Effector memory CD8-positive, alpha-beta T cell (primary cell): ENCODE measurements at regions not wholly inside any gene's neighbourhood (a gene's known extent, or its start where the extent isn't known, plus 50 kb on each side); places are given as distances from the start of the nearest gene placed in this dataset.
A peak's percentile ranks its signal among the peaks of the same experiment; 100 is the strongest.

Source experiments
- ATAC-seq: fragments of 150-1000 bp; cut with Tn5 transposase; replicated peaks from 2 replicates; pipeline ENCODE4 v1.10.0; 2021; ENCODE audit warnings: mild to moderate bottlenecking, moderate library complexity
- DNase-seq, 3 experiments: peaks; one replicate each; pipeline ENCODE4 v3.0.0; 2021
- H3K27ac Mint-ChIP-seq, 2 donors: one replicate each; pipeline ENCODE4 v1.8.0; 2022; ENCODE audit warnings: mild to moderate bottlenecking in 2 of 2, mixed read lengths in 2 of 2, moderate library complexity in 2 of 2
- H3K27me3 Mint-ChIP-seq, 2 donors: one replicate each; pipeline ENCODE4 v1.8.0; 2022; ENCODE audit warnings: mixed read lengths in 2 of 2
- H3K36me3 Mint-ChIP-seq: one replicate; pipeline ENCODE4 v1.8.0; 2022; ENCODE audit warnings: mild to moderate bottlenecking, moderate library complexity, mixed read lengths; ENCODE audit not compliant: insufficient read depth
- H3K4me1 Mint-ChIP-seq, 2 donors: one replicate each; pipeline ENCODE4 v1.8.0; 2022; ENCODE audit warnings: low read depth in 2 of 2, mixed read lengths in 2 of 2
- H3K4me3 Mint-ChIP-seq, 2 donors: one replicate each; pipeline ENCODE4 v1.8.0; 2022; ENCODE audit warnings: mild to moderate bottlenecking in 2 of 2, mixed read lengths in 2 of 2, moderate library complexity in 2 of 2
- H3K9me3 Mint-ChIP-seq, 2 donors: one replicate each; pipeline ENCODE4 v1.8.0; 2022; ENCODE audit warnings: mixed read lengths in 2 of 2

DNA sequence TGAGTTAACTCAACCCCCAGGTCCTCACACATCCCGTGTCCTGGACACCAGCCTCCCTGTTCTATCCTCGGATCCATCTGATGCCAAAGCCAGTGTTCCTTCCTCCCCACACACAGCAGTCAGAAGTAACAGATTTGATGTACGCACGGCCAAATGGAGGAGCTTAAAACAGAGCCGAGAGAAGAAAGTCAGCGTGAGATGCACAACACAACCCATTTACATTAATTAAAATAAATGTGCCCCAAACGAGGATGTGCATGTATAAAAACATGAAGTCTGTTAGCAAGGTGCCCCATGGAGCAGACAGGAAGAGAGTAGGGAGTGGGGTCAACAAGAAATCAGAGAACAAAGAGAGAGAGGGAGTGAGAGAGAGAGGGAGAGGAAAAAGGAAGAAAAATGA, 191.2 kb downstream of the HAUS1 start:
- H3K36me3 Mint-ChIP-seq = no peaks in the 10 kb centered on the region
- H3K27ac Mint-ChIP-seq = peak overlapping the region in 1 of 2 donors; percentile 29
- no peaks in the 10 kb centered on the region for H3K9me3 Mint-ChIP-seq
- peaks cover 0 to 10% of the 10 kb centered on the region in 2 donors for H3K4me1 Mint-ChIP-seq
- DNase-seq (no peak), ATAC-seq (no peak)
- H3K27me3 Mint-ChIP-seq = peaks cover 0 to 8% of the 10 kb centered on the region in 2 donors
- H3K4me3 Mint-ChIP-seq = no peak overlapping the region

DNA sequence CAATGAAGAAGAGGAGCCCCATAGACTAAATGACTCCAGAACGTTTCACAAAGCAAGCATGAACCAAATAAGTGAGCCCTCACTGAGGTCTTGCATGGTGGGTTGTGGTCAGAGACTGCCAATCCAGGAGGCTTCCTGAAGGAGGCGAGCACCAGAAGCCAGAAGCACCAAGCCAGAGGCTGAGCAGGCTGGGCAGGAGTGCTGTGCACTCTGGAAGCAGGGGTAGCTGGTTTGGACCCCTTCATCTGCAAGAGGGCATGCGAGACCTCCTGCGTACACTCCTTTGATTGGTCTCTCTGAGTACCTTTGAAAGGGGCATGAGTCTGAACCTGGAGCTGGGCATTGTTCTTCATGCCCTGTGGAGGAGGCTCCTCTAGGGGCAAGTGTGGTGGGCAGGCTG, 192.5 kb downstream of the HAUS1 start:
- ATAC-seq = no peak
- H3K4me1 Mint-ChIP-seq = peaks cover 0 to 9% of the 10 kb centered on the region in 2 donors

DNA sequence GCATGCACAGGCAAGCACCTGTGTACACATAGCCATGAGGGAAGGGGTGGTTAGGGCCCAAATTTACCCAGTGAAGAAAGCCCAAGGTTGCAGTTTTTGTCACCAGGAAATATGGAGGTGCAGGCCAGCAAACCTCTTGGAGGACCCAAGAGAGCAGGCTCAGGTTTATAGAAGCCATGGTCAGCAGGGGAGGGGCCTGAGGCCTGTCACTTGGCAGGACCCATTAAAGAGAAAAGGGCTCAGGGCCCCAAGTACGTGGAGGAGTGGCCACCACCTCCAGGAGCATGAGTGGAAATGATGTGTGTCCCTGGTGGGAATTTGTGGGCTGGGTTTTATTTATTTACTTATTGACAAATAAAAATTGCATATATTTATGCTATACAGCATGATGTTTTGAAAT, 192.9 kb downstream of the HAUS1 start:
- no peaks in the 10 kb centered on the region for H3K9me3 Mint-ChIP-seq
- no peak overlapping the region for H3K4me3 Mint-ChIP-seq
- no peak for DNase-seq
- H3K27me3 Mint-ChIP-seq = peaks cover 9 to 23% of the 10 kb centered on the region in 2 donors
- peak overlapping the region in 1 of 2 donors; percentile 35 for H3K27ac Mint-ChIP-seq
- H3K4me1 Mint-ChIP-seq = peaks cover 0 to 11% of the 10 kb centered on the region in 2 donors
- no peak for ATAC-seq
- H3K36me3 Mint-ChIP-seq = no peaks in the 10 kb centered on the region

More for the DNA sequence above, 192.5 kb downstream of the HAUS1 start:
- H3K27me3 Mint-ChIP-seq = peaks cover 6 to 18% of the 10 kb centered on the region in 2 donors
- H3K9me3 Mint-ChIP-seq = no peaks in the 10 kb centered on the region
- no peaks in the 10 kb centered on the region for H3K36me3 Mint-ChIP-seq
- peak overlapping the region in 1 of 2 donors; percentile 35 for H3K27ac Mint-ChIP-seq
- no peak for DNase-seq
- no peak overlapping the region for H3K4me3 Mint-ChIP-seq

DNA sequence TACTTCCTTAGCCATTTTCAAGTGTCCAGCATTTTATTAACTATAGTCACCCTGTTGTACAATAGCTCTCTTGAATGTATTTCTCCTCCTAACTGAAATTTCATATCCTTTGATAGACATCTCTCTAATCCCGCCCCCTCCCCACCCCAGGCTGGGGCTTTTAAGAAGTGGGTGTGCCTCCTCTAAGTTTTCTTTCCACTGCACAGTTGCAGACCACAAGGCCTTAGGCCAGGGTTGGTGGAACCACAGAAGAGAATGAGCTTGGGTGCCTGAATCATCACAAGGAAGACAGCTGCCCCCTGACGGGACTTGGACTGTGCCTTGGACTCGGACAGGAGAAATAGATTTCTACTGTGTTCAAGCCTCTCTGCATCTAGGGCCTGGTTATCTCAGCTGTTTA, 193.4 kb downstream of the HAUS1 start:
- Mint-ChIP-seq H3K4me1 (peaks cover 0 to 14% of the 10 kb centered on the region in 2 donors), H3K9me3 (no peaks in the 10 kb centered on the region), H3K27ac (no peak overlapping the region), H3K36me3 (no peaks in the 10 kb centered on the region), H3K4me3 (no peak overlapping the region), H3K27me3 (peaks cover 14 to 28% of the 10 kb centered on the region in 2 donors)
- ATAC-seq (no peak), DNase-seq (no peak)

DNA sequence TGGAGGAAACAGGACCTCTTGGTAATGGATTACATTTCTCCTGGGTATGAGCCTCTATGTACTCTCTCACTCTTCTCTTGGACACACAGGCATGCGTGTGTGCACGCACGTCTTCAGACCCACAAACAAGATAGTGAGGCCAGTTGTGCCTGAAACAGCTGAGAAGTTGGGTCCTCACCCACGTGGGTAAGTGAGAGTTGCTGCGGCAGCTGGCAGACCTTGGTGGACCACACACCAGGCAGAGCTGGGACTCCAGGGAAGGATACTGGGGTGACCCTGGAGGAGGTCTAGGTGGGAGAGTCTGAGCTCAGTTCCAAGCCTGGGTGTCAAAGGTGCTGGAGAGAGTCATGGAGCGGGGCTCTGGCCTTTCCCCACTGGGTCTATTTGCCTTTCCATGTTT, 194.3 kb downstream of the HAUS1 start:
- DNase-seq (no peak), ATAC-seq (no peak)
- Mint-ChIP-seq H3K27ac (no peak overlapping the region), H3K4me3 (no peak overlapping the region), H3K27me3 (peaks cover 22 to 37% of the 10 kb centered on the region in 2 donors), H3K9me3 (no peaks in the 10 kb centered on the region), H3K4me1 (peaks cover 0 to 17% of the 10 kb centered on the region in 2 donors), H3K36me3 (no peaks in the 10 kb centered on the region)

DNA sequence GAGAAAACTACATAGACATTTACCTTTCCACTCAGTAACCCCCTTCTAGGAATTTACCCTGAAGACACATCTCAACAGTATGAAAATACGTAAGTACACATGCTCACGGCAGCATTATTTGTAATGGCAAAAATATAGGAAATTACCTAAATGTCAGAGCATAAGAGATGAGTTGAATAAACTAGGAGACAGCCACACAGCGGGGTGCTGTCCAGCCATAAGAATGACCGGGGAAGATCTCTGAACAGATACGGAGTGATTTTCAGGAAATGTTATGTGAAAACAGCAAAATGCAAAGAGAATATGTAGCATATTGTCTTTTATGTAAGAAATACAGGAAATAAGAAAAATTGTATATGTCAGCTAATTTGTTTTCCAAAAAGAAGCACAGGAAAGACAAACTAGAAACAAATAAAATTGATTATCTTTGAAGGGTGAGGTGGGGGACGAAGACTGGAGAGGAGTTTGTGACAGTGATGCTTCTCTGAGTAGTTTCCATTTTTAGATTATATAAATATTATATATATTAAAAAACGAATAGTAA, 195.4 kb downstream of the HAUS1 start:
- DNase-seq = no peak
- peaks cover 0 to 17% of the 10 kb centered on the region in 2 donors for H3K4me1 Mint-ChIP-seq
- peaks cover 24 to 47% of the 10 kb centered on the region in 2 donors for H3K27me3 Mint-ChIP-seq
- H3K27ac Mint-ChIP-seq = no peak overlapping the region
- no peak overlapping the region for H3K4me3 Mint-ChIP-seq
- no peaks in the 10 kb centered on the region for H3K36me3 Mint-ChIP-seq
- H3K9me3 Mint-ChIP-seq = no peaks in the 10 kb centered on the region
- ATAC-seq = no peak

DNA sequence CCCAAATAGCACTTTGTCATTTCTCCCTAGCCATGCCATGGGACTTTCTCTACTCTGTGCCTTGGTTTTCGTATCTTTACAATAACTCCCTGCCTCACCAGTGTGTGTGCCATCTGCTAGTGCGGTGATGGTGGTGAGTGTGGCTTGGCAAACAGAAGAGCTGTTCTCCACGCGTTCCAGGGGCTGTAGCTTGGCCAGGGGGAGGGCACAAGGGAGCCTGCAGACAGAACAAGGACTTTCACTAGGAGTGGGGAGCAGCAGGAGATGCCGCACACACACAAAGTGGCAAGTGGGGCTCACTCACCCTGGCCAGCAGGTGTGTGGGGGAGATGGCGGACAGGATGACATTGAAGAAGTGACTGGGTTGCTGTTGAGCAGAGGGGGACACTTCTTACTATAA, 196.9 kb downstream of the HAUS1 start:
- peak overlapping the region in 1 of 2 donors; percentile 46 for H3K27ac Mint-ChIP-seq

DNA sequence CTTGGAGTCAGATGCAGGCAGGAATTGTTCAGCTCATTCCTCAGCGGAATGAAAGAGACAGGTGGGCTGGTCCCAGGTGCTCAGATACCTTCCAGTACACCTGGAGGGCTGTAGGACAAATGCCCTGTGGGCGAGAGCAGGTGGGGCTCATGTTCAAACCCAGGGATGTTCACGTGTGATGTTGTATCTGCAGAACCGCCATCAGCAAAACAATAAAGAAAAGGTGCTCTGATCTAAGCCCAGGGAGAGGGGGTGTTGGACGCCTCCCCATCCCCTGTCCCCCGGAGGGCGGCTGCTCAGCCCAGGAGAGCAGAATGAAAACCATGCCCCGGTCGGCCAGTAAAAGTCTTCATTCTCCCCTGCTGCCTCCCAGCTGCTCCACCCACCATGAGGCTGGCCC, 197.4 kb downstream of the HAUS1 start:
- H3K4me1 Mint-ChIP-seq = peaks cover 0 to 15% of the 10 kb centered on the region in 2 donors
- ATAC-seq = no peak
- no peak for DNase-seq
- peaks cover 29 to 54% of the 10 kb centered on the region in 2 donors for H3K27me3 Mint-ChIP-seq
- no peaks in the 10 kb centered on the region for H3K9me3 Mint-ChIP-seq
- no peaks in the 10 kb centered on the region for H3K36me3 Mint-ChIP-seq
- no peak overlapping the region for H3K4me3 Mint-ChIP-seq
- H3K27ac Mint-ChIP-seq = peak overlapping the region in 1 of 2 donors; percentile 46

More for the DNA sequence above, 196.9 kb downstream of the HAUS1 start:
- H3K4me1 Mint-ChIP-seq = peaks cover 0 to 17% of the 10 kb centered on the region in 2 donors
- no peaks in the 10 kb centered on the region for H3K36me3 Mint-ChIP-seq
- no peak overlapping the region for H3K4me3 Mint-ChIP-seq
- peaks cover 25 to 49% of the 10 kb centered on the region in 2 donors for H3K27me3 Mint-ChIP-seq
- DNase-seq (no peak), ATAC-seq (no peak)
- no peaks in the 10 kb centered on the region for H3K9me3 Mint-ChIP-seq

DNA sequence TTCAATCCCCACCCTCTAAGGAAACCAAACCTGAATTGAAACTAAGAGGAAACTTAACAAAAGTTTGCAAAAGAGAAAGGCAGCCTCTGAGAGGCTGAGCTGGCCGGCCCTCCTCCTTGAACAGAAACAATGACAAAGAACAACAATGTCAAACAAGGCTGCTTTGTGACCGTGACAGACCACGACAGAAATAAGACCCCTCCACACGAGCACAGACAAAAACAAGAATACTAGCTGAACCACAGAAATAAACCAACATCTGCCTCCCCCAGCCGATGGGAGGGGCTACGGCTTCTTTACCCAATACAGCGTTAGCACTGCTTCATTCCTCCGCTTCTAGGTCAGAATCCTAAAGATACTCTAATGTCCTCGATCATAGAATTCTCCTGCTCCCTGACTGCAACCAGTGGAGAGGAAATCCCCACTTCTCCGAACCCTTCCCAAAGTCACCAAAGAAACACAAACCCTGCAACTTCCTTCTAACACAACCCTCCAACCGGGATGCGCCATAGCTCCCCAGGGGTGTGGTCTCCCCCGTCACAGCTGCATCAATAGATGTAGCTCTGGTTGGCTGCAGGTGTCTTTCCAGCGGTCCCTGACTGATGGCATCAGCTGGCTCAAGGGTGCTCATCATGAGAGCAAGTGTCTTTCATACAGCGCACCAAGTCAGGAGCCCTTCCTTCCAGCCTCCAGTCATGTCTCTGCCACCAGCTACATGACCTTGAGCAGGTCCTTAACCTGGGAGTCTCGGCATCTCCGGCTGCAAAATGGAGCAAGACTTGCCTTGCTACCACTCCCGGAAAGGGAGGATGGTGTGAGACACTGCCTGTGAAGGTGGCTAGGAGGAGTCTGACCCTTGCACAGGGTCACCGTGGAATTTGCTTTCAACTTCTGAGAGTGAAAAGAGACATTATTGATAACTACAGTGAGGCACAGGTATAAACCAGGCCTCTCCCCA, 198.6 kb downstream of the HAUS1 start:
- no peak for ATAC-seq
- Mint-ChIP-seq H3K4me1 (peaks cover 0 to 10% of the 10 kb centered on the region in 2 donors), H3K36me3 (no peaks in the 10 kb centered on the region), H3K27me3 (peaks cover 29 to 56% of the 10 kb centered on the region in 2 donors), H3K9me3 (no peaks in the 10 kb centered on the region), H3K27ac (no peak overlapping the region), H3K4me3 (peak overlapping the region in 1 of 2 donors; percentile 11)
- no peak for DNase-seq

DNA sequence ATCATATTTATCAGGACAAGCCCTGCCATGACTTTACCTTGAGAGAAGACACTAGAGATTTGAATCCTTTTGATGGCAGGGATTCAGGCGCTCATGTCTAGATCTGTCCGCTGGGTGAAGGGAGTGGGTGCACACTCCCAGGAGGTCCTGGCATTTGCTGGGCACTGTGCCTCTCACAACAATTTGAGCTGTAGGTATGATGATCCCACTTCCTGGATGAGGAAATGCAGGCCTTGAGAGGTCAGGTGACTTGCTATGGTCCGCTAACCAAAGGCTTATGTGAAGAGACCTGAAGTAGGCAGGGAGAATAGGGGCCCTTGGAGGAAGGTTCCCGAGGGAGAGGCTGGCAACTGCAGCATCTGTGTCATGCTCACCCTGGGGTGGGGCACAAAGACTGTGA, 206.1 kb downstream of the HAUS1 start:
- Mint-ChIP-seq H3K4me1 (peaks cover 0 to 7% of the 10 kb centered on the region in 2 donors), H3K27me3 (peaks cover 22% of the 10 kb centered on the region in 2 donors), H3K36me3 (no peaks in the 10 kb centered on the region), H3K4me3 (no peak overlapping the region), H3K27ac (no peak overlapping the region), H3K9me3 (no peaks in the 10 kb centered on the region)
- ATAC-seq (no peak), DNase-seq (no peak)

DNA sequence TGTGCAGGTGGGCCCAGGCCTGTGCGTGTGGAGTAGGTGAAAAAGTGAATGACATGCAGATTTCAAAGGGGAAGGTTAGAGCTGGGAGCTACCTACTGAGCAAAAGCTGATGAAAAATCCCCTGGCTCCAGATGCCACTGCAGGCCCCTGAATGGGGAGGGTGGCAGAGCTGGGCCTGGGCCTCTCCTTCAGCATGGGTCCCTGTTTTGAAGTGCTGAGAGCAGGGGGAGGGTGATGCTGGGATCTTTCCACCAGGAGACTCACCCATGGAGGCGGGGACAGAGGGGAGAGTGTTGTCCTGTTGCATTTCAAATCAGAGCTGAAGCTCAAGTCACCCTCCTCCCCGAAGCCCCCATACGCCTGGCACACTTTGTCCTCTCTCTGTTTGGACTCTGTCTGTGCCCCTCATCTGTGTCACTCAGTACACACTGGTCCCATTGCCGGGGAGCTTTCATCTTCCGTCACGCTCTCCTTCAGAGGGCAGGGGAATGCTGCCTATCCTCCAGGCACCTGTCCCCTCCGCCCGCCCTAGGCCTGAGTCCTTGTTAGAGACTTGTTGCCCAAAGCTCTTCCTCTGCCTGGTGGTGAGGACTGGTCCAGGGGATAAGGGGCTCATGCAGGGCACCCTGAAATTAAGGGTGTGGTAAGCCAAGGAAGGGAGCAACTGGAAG, 206.6 kb downstream of the HAUS1 start:
- Mint-ChIP-seq H3K27ac (no peak overlapping the region), H3K4me3 (no peak overlapping the region), H3K4me1 (peaks cover 0 to 7% of the 10 kb centered on the region in 2 donors), H3K27me3 (peaks cover 22% of the 10 kb centered on the region in 2 donors), H3K9me3 (no peaks in the 10 kb centered on the region), H3K36me3 (no peaks in the 10 kb centered on the region)
- DNase-seq (no peak), ATAC-seq (no peak)

DNA sequence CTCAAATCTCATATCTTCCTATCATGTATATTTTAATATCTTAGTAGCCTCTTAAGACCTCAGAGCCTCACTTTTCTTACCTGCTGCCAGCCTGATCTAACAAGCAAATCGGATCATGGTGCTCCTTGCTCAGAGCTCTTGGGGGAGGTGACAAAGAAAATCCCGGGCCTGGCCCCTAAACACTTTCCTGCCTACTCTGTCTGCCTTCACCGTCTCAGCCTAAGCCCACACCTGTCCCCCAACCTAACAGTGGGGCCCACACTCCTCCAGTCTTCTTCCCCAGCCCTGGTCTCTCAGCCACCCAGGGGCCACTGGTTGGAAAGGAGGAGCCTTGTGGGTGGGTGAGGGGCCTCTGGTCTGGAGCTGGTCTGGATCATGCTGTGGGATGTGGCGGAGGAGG, 207.3 kb downstream of the HAUS1 start:
- H3K27ac Mint-ChIP-seq = no peak overlapping the region
- H3K9me3 Mint-ChIP-seq = no peaks in the 10 kb centered on the region
- no peaks in the 10 kb centered on the region for H3K36me3 Mint-ChIP-seq
- H3K4me1 Mint-ChIP-seq = peaks cover 0 to 7% of the 10 kb centered on the region in 2 donors
- DNase-seq (no peak), ATAC-seq (no peak)
- no peak overlapping the region for H3K4me3 Mint-ChIP-seq
- H3K27me3 Mint-ChIP-seq = peaks cover 16 to 17% of the 10 kb centered on the region in 2 donors

DNA sequence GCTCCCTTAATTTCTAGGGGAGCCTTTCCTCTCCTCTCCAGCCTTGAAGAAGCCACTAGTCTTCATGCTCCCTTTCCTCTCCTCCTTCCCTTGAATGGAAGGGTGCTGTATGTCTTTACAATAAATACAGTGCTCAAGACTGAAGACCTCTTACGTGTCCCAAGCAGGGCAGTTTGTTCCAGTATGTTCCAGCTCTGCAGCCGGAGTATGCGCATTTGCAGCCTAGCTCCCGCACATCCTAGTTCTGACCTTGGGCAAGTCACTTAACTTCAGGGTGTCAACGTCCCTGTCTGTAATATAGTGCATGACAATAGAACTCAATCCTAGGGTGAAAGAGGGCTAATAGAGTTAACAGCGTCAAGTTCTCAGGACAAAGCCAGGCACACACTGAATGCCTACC, 208.0 kb downstream of the HAUS1 start:
- Mint-ChIP-seq H3K9me3 (no peaks in the 10 kb centered on the region), H3K36me3 (no peaks in the 10 kb centered on the region), H3K4me3 (no peak overlapping the region), H3K4me1 (peaks cover 0 to 7% of the 10 kb centered on the region in 2 donors), H3K27me3 (peaks cover 13 to 17% of the 10 kb centered on the region in 2 donors), H3K27ac (no peak overlapping the region)
- DNase-seq (no peak), ATAC-seq (no peak)
